ENCODE measurements at regions not wholly inside any gene's neighbourhood (a gene's known extent, or its start where the extent isn't known, plus 50 kb on each side); places are given as distances from the start of the nearest gene placed in this dataset.
"Not testable (repeated sequence)": the region's sequence is repeated elsewhere in the genome, so short reads cannot be mapped to it uniquely, and the experiment has no call there.

- CTCF ChIA-PET = interaction anchor here (0.6 kb wide), 1 partner anchor 129 kb away, joined by 3 read pairs; no protein-coding TSS in a partner anchor
- H4K20me1 ChIP-seq (replicated peaks; ENCODE audit: control insufficient read depth, extremely low read depth, insufficient read depth, low read length); intact Hi-C loops (cut with micrococcal nuclease): not testable (repeated sequence)
Observed at GRCh38 chr1:86633306-86633838, 71.0 kb upstream of the SH3GLB1 start.

DNA sequence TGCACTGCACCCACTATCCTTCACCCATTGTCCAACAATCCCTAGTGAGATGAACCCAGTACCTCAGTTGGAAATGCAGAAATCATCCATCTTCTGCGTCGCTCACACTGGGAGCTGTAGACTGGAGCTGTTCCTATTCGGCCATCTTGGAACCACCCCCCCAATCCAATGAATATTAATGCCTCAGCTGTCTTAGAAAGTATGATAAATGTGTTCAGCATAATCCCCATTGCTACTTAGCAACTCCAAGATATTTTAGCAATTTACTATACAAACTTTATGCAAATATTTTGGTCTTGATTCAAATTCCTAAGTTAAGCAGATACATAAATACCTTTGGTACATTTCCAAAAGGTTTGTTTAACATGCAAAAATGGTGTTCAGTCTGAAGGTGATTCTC is 70.5 kb upstream of the SH3GLB1 start:
- H4K20me1 ChIP-seq (replicated peaks; ENCODE audit: control insufficient read depth, extremely low read depth, insufficient read depth, low read length) = no peaks in the 10 kb centered on the region
- no peak for TF ChIP-seq JUN (IDR thresholded peaks at IDR 0.05; ENCODE audit: borderline replicate concordance, insufficient read depth, insufficient read length, low read depth)
- H3K4me1 ChIP-seq (ENCODE audit: control insufficient read depth, extremely low read depth, insufficient read depth, low read length) = no peaks in the 10 kb centered on the region
- CTCF ChIA-PET = interaction anchor here (0.6 kb wide), 1 partner anchor 130 kb away, joined by 3 read pairs; no protein-coding TSS in a partner anchor
- intact Hi-C loops (cut with micrococcal nuclease) (no loop called here), dilution Hi-C loops (cut with MboI; ENCODE audit: extremely low pct_ligation_motif_present, low sequenced_read_pairs) (no loop called here)
- no peak overlapping the region for H3K9ac ChIP-seq (replicated peaks; ENCODE audit: extremely low read depth, insufficient read depth, low read length)
- no peaks in the 10 kb centered on the region for H3K9me1 ChIP-seq (replicated peaks; ENCODE audit: control insufficient read depth, extremely low read depth, insufficient read depth, low read length)
- no peaks in the 10 kb centered on the region for H3K36me3 ChIP-seq (ENCODE audit: control insufficient read depth in 2 of 2, extremely low read depth in 1 of 2, insufficient read depth in 2 of 2, low read length in 2 of 2)
- no TSS peak for BruUV-seq (replicated peaks)
- no peak overlapping the region for H3K27ac ChIP-seq (ENCODE audit: insufficient read depth, low read depth, low read length)
- DNase-seq (ENCODE audit: low read depth, low spot score) (no peak), FAIRE-seq (no peak)
- POLR2A ChIA-PET = no interaction called here
- H3K27me3 ChIP-seq (ENCODE audit: control insufficient read depth in 2 of 2, insufficient read depth in 2 of 2, low read length in 2 of 2) = no peaks in the 10 kb centered on the region
- no peaks in the 10 kb centered on the region for H3K9me3 ChIP-seq (replicated peaks; ENCODE audit: control insufficient read depth, insufficient read depth, low read length)
- H3K79me2 ChIP-seq (ENCODE audit: control insufficient read depth, insufficient read depth, low read length) = no peaks in the 10 kb centered on the region
- H3K4me3 ChIP-seq (replicated peaks in 1 of 3; ENCODE audit: insufficient read depth in 1 of 3, low read depth in 1 of 3, low read length in 3 of 3) = no peak overlapping the region
- H3K4me2 ChIP-seq (ENCODE audit: insufficient read depth, low read length) = no peak overlapping the region
- no peak overlapping the region for H2AFZ ChIP-seq (ENCODE audit: low read depth, low read length)

More at GRCh38 chr1:86633306-86633838, 71.0 kb upstream of the SH3GLB1 start:
- BruUV-seq (replicated peaks); H3K4me2 ChIP-seq (ENCODE audit: insufficient read depth, low read length); H3K9ac ChIP-seq (replicated peaks; ENCODE audit: extremely low read depth, insufficient read depth, low read length); dilution Hi-C loops (cut with MboI; ENCODE audit: extremely low pct_ligation_motif_present, low sequenced_read_pairs); H3K9me3 ChIP-seq (replicated peaks; ENCODE audit: control insufficient read depth, insufficient read depth, low read length); H3K27me3 ChIP-seq (ENCODE audit: control insufficient read depth in 2 of 2, insufficient read depth in 2 of 2, low read length in 2 of 2); FAIRE-seq; H2AFZ ChIP-seq (ENCODE audit: low read depth, low read length); POLR2A ChIA-PET; H3K36me3 ChIP-seq (ENCODE audit: control insufficient read depth in 2 of 2, extremely low read depth in 1 of 2, insufficient read depth in 2 of 2, low read length in 2 of 2); H3K4me1 ChIP-seq (ENCODE audit: control insufficient read depth, extremely low read depth, insufficient read depth, low read length); H3K79me2 ChIP-seq (ENCODE audit: control insufficient read depth, insufficient read depth, low read length); H3K4me3 ChIP-seq (replicated peaks in 1 of 3; ENCODE audit: insufficient read depth in 1 of 3, low read depth in 1 of 3, low read length in 3 of 3); DNase-seq (ENCODE audit: low read depth, low spot score); H3K27ac ChIP-seq (ENCODE audit: insufficient read depth, low read depth, low read length); H3K9me1 ChIP-seq (replicated peaks; ENCODE audit: control insufficient read depth, extremely low read depth, insufficient read depth, low read length): not testable (repeated sequence)

Measured in endothelial cell of umbilical vein (primary cell).